GM19351 (cell line): ENCODE measurements at regions not wholly inside any gene's neighbourhood (a gene's known extent, or its start where the extent isn't known, plus 50 kb on each side); places are given as distances from the start of the nearest gene placed in this dataset.

Source experiments
- ATAC-seq: cut with Tn5 transposase; IDR thresholded peaks from one replicate; pipeline ENCODE4 v1.9.1; 2021; ENCODE audit warnings: mild to moderate bottlenecking, moderate library complexity; ENCODE audit not compliant: unreplicated experiment

- ATAC-seq: no peak
Observed at GRCh38 chr15:37777006-37777405, 157.4 kb upstream of the TMCO5A start.

DNA sequence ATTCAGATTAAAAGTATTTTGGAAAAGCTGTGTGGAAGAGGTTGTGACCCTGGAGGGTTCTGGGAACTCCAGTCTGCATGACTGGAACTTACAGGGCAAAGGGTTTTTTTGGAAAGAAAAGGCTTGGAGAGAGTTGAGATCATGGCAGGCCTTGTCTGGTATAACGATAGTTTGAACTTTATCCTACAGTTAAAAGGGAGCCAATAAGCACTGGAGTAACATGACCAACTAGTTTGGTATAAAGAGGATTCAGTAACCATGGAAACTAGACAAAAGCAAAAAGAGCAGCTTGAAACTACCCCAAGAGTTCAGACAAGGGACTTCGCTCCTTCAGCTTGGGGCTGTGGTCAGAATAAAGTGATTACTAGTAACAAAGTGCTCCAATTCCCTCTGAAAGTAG lies 151.2 kb upstream of the TMCO5A start:
- no peak for ATAC-seq

DNA sequence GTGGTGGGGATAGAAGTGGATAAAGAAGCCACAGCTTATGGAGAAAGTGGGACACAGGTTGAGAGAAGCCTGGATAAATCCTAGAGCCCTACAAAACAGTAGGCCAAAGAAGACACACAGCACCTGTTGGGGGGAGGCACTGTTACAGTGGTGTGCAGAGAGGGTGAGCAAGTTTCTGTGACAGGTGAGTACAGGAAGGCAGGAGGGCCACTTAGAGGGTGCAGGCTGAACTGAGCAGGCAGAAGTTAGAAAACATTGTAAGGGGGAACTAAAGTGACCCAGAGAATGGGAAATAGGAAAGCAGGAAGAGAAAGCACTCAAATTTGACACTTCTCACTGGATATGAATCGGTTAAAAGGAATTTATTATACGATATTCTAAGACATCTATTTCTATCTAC lies 146.1 kb upstream of the TMCO5A start:
- ATAC-seq: no peak

DNA sequence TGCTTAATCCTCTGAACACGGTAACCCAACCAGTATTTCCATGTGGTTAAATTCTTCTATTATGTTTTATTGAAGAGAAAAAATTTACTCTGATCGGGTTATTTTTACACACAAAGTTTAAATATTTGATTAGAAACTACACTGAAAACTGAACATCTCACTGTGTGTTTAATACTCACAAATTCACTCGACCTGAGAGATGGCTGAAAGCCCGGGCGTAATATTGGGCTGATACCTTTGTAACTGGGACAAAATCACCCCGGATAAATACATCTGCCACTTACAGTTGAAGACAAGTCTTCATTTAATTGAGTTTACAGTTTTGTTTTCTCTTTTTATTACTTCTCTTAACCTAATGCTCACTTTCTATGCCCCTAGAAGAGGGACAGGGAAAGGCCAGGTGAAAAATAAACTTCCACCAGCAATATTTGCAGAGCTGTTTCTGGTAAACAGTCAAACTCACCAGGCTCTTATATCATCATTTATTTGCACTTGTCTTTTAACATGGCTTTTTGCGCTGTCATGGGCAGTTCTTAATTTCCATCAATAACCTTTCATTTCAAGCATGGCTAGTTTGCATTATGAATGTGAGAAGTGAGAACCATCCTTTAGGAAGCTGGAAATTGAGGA lies 145.6 kb upstream of the TMCO5A start:
- ATAC-seq: no peak

GRCh38 chr15:37789397-37789786 lies 145.0 kb upstream of the TMCO5A start:
- no peak for ATAC-seq

DNA sequence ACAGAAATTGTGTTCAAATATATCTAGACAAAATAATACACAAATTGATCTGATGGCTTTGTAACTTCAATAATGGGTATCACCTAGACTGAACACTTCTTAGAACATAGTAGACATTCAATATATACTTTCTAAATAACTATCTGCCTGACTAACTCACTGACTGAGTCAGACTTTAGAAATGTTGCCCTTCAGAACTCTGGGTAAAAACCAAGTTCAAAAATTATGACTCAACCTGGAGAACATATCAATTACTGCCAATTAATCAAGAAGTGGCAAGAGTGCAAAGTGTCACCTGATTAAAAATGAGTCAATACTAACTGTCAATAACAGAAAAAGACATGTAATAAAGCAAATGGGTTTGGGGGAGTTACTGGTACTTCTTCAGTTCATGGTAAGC lies 144.6 kb upstream of the TMCO5A start:
- ATAC-seq: no peak

DNA sequence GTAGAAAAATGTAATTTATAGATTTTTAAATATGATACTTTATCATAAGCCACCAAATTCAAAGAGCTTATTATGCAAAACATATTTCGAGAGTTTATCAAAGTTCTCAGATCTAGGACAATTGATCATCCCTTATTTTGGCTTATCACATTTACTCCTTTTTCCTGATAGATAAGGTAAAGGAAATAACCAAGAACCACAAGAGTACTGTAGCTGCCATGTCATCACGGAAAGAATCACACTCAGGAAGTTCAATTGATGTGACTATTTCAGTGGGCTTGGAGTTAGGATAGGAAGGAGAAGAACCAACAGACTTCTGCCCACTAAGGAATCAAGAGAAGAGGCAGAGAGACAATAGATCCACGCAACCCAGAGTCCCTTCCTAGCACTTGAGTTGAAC lies 142.7 kb upstream of the TMCO5A start:
- no peak for ATAC-seq

DNA sequence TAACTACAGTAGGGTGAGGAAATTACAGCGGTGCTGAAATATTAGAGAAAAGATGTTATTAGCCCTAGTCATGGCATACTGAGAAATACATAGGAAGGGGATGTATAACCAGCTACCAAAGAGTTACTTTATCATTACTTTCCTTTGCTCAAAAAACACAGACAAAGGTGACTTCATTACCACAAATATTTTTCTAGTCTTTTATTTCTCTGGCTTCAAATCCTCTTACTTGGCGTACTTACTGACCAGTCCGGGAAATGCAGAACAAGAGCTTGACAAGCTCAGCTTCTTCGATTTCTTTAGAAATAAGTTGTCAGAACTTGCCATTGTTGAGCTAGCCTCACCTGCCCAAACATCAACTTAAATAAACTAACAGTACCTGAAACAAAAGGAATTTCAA lies 142.1 kb upstream of the TMCO5A start:
- no peak for ATAC-seq

GRCh38 chr15:37793851-37794250 lies 140.6 kb upstream of the TMCO5A start:
- no peak for ATAC-seq

DNA sequence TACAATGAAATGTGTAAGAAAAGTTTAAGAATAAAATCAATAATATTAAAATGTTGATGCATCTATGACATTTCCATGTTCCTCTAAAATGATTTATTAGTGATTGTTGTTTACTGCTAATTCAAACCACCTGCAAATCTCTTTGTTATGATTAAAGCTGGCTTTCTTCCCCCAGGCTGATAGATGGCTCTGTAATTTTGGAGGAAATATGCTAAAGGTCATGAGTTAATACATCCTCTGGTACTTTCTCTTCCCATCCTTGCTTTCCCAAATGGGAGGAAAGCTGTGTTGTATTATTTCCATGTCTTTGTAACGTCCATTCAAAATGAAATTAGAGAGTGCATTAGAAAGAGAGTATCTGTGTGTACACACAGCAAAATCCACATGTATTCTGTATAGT lies 139.5 kb upstream of the TMCO5A start:
- ATAC-seq: no peak

- ATAC-seq: no peak
Observed at GRCh38 chr15:37801529-37801928, 132.9 kb upstream of the TMCO5A start.

GRCh38 chr15:37806808-37807207 lies 127.6 kb upstream of the TMCO5A start:
- ATAC-seq: no peak

DNA sequence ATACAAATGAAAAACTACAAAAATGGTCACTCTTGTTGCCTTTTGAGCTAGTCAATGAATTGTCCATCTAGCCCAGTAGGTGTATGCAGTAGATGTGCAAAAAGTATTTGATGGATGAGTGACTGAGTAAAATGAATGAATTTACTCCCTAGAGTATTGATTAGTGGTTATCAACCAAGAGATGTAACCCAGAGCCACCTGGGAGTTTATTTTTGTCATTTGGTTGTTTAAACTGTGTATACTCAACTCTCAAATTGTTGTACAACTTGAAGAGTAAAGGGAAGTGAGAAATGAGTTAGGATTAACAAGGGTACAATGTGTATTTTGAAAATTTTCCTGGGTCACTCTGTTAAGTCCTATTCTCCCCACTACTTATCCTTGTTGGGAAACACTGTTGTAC lies 124.1 kb upstream of the TMCO5A start:
- ATAC-seq: no peak

GRCh38 chr15:37813306-37813705 lies 121.1 kb upstream of the TMCO5A start:
- ATAC-seq: no peak

DNA sequence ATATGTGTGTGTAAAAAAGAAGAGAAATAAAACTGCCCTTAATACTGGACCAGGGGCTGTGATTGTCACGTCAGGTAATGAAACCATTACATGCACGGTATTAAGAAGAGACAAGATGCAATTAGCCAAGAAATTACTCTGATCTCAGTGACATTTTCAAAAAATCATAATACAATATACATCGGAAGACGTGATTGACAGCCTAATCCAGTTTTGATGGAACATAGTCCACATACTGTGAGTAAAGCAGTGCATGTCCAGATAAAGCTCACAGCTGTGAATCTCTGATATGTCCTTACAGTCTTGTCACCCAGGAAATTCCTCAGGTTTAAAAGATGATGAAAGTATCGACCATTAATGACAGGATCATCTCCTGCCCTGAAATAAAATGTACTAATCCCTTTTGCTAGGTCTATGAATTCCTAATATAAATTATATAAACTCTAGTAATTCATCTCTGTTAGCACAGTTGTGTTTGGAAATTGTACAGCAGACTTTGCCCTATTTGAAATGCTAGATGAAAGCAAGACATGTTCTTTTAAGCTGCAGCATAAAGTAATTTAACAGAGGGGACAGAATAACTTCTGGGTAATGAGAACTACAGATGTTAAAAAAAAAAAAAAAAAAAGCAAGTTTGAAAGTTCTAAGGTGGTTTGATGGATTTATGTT lies 119.5 kb upstream of the TMCO5A start:
- no peak for ATAC-seq

DNA sequence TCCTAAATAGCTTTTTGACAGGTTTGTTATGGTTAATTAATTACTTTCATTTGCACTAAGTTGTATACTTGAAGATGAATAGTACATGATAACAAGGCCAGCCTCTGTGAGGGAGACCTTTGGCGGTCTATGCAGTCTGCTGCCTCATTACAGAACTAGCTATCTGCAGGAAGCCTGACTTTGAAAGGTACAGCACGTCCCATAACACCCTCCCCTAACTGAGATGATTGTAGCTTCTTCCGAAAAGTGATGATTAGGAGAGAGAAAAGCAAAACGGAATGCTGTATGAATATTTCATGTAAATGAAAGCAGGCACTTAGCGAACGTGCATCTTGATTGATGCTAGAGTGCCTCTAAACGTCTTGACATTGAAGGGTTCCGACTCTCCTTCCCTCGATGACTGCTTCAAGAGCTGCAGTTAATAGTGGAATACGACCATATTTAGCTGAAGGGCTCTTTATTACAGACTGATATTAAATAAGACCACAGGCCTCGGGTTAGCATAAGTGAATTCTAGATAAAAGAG lies 116.2 kb upstream of the TMCO5A start:
- ATAC-seq: no peak

DNA sequence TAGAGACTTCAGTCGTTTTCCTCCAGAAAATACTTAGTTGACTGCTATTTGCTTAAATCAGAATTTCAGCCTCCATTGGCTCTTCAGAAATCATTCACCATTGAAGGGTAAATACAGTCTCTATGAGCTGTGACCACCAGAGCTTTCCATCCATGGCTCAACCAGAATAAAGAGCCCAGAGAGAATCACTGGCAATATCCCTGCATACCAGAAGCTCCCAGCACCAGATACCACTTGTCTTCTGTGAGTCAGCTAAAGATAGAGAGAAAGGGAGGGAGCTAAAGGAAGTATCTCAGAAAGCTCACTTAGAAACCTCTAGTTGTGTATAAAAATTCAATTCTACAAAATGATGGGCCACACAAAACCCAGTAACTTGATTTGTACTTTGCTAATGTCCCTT lies 115.2 kb upstream of the TMCO5A start:
- ATAC-seq: no peak

GRCh38 chr15:37820380-37821128 lies 113.9 kb upstream of the TMCO5A start:
- no peak for ATAC-seq

- ATAC-seq: no peak
Observed at GRCh38 chr15:37823601-37824275, 110.7 kb upstream of the TMCO5A start.

DNA sequence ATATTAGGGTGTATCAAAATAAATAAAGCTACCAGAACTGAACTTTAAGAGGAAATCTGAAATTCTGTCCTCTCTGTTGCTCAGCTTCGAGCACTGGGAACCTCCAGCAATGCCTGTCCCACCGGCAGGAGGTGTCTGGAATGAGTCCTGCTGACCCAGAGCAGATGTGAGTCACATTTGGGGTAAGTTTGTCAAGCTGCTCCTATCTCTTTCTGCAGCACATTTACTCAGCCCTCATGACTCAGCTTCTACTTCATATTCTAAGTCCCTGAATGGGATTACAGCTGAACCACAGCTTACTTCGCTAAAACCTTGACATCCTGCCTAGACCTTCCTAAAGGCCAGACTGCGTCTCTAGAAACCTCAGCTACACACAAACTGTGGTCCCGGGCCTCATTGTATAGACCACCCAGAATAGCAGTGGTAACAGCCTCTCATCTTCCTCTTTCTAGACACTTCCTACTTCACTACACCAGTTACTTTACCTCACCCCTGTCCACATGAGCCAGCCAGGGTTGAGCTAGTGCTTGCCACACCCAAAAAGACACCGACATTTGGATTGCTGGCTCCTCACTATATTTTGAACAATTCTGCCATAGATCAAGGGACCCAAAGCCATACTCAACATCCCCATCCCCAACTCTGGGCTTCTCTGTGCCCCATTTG lies 109.6 kb upstream of the TMCO5A start:
- ATAC-seq: no peak

DNA sequence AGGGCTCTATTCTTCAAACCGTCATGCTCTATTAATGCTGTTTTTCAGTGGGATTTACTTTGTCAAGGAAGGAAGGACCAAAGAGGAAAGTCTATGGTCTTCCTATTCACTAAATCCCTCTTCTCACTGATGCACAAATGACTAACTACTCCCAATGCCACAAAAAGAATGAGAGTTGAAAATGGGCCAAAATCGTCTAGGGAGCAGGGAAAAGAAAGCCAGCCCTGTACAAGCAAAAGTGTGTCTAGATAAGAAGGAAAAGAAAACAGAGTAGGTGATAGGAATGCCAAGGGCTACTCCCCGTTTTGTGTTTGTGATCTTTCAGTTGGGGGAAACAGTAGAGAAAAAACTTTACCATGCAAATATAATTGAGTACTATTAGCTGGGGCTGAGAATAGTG lies 97.2 kb upstream of the TMCO5A start:
- no peak for ATAC-seq
